Activated CD4-positive, CD25-positive, alpha-beta regulatory T cell treated with anti-CD3 and anti-CD28 coated beads, Interleukin-2, amount 50 U/mL, for 24 hours (primary cell): ENCODE measurements at regions not wholly inside any gene's neighbourhood (a gene's known extent, or its start where the extent isn't known, plus 50 kb on each side); places are given as distances from the start of the nearest gene placed in this dataset.

Source experiments
- ATAC-seq, 2 donors: fragments of 150-1000 bp; cut with Tn5 transposase; one replicate each; pipeline ENCODE4 v1.10.0; 2021; ENCODE audit warnings: mild to moderate bottlenecking in 1 of 2, moderate library complexity in 1 of 2

DNA sequence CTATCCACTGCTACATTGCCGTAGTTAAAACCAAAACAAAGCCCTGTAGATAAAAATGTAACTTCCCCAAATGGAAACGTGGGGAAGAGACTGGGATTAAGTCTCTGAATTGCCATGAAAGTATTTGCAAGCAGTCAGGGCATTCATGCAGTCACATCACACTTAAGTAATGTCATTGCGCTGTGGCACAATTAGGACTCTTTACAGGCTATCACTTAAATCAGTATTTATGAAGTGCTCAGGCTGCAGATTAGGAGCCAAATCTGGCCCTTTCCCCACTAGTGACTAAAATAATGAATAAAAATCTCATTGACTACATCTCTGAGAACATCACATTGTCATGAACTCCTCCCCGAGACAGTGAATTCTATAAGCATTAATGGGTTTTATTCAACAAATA lies 300.9 kb downstream of the ICOS start:
- no peak for ATAC-seq

GRCh38 chr2:204239411-204240165 lies 303.0 kb downstream of the ICOS start:
- no peak for ATAC-seq

DNA sequence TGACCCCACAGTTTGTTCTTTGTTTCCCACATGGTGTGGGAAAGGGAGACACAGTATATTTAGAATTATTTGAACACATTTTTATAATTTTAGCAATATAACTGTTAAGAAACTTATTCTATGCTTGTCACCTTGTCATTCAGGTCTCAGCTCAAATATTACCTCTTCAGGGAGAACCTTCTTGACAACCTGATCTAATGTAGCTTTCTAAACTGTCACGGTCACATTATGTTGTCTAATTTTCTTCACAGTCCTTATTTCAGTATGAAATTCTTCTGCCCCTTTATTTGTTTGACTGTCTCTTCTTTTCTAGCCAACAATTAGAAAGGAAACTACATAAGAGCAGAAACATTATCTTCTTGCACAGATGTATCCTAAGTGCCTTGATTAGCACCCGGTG lies 304.3 kb upstream of the PARD3B start:
- ATAC-seq: no peak

- ATAC-seq: no peak
These were observed 295.8 kb upstream of the PARD3B start for GRCh38 chr2:204249437-204249836.

DNA sequence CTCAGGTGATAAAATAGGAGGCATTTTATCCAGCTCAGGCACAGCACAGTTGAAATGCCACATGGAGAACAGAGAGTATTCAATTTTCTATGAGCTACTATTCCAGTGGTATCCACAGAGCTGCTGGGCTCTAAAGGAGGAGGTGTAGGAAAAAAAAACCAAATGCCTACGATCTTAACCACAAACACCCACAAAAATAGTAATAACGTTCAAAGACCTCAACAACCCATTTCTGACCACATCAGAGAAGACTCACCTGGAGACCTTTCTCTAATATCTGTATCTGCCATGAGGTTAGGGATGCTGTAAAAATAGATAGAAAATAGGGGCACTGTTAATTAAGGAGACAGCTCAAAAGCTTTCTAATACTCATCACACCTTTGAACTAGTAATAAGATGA lies 294.6 kb upstream of the PARD3B start:
- ATAC-seq: no peak

DNA sequence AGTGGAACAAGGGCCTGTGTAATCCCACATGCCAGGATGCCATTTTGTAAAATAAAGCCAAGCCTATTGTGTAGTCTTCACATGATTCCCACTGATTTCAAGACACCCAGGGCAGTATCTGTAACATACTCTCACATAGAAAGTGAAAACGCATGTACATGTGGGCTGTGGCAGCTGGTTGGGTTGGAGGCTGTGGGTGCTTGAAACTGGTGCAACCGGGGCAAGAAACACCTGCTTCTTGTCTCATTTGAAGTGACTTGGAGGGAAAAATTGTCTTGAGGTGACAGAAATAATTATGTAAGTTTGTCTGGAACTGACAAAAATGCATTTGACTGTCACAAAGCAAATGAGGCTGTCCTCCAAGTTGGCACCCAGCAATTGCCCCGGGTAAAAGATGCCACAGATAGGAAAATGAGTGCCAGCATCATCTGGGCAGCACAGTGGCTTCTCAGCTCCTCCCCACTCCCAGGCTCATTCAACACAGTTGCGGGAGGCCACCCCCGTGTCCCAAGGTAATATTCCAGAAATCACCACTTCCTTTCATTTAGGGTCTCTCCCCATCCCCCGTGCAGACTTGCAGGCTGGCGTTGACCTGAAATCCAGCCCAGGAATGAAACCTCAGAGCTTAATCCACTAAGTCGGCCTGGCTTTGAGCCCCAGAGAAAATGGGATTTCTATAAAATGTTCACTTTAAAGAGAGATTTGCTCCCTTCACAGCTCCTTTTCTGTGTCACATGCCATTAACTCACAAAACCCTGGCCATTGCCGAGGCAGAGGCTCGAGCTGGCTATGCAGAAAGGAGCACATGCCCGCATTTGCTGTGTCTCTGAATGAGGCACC lies 293.9 kb upstream of the PARD3B start:
- ATAC-seq: no peak

GRCh38 chr2:204251998-204252376 lies 293.3 kb upstream of the PARD3B start:
- ATAC-seq: no peak

DNA sequence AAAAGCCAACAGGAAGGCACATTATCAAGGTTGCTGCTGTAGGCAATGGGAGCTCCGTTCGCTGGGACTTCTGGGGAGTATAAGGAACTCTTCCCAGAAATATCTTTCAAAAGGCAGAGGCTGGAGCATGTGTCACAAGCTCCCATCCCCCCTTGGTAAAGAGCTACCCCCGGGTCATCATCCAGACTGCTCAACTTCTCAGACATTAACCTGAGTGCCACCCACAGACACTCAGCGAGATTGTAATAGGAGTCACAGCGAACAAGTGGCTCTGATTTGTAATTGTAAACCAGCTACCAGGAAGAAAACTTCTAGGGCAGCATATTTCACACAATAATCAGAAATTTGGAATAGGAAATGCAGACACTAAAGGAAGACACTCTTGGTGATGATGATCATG lies 290.2 kb upstream of the PARD3B start:
- no peak for ATAC-seq

DNA sequence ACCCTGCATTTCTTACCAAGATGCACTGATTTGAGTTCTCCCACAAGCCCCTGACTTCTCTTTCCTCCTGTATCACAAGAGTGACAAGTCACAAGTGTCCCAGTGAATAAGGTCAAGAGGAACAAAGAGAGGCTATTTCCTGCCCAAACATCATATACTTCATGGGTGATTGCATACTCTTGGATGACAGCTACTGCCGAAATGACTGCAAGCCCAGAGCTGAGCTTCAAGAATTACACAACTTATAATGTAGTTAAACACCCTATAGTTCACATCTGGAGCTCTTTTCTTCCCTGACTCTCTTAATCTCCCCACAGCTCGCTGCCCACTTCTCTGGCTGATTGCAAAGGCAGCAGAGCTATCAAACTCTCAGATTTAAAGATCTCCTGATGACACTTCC lies 289.7 kb upstream of the PARD3B start:
- ATAC-seq: no peak

- no peak for ATAC-seq
These were observed 287.5 kb upstream of the PARD3B start for GRCh38 chr2:204257781-204258180.

DNA sequence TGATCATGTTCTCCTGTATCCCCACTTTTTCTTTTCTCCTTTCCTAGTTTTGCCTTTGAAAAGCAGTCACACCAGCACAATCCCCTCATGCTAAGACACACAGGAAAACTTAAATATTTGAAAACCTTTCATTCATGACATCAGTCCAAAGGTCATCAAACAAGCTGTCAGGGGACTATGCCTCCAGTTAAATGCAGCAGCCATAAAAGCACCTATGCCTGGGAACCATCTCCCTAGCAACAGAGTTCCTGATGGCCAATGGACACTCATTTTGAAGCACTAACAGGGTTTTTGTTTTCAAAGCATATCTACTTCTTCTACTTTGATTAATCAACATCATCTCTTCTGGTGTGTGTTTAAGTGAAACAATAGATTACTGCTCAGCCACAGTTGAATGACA lies 286.4 kb upstream of the PARD3B start:
- no peak for ATAC-seq

DNA sequence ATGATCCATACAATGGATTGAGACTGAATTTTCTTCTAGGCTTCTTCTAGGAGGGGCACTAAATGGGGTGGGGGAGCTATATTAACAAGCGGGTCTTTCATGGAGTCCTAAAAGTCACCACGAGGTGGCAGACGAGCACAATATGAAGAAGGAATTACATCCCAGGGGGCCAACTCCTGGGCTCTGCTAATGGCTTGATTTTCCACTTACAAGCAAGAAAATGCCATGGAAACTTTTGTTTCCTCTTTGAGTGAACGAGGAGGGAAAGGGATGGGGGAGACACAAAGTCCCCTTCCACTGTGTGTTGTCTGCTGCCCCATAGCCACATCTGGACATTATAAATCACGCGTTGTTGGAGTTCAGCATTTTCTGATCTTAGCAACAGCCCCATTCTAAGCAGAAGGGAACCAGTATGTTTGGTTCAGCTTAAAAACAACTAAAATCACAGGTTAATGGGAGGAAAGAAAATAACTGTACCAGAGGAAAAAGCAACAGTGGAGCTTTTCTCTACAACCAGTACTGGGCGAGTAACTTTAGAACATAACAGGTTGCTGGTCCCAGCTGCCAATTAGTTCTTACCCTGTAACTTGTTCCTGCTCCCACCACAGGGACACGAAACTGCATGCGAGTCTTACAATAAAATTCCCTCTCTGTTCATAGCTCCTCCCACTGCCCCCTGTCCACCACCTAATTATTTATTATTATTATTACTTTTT lies 285.0 kb upstream of the PARD3B start:
- no peak for ATAC-seq

DNA sequence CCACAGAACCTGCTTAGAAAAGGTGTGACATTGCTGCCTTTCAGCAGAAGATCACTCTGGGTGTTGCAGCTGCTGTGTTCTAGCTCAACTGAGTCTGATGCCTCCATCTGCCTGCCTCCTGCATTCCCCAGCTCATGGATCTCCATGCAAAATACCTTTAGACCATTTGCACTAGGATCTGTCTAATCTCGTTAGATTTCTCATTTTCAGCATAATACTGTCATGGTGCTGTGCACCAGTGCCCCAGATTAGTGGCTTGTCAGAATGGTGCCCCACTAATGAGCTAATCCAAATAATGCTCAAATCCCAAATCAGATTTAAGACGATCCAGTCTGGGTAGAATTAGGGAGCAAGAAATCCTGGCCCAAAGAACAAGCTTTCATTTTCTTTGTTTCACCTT lies 284.4 kb upstream of the PARD3B start:
- ATAC-seq: no peak

- ATAC-seq: no peak
These were observed 283.4 kb upstream of the PARD3B start for GRCh38 chr2:204261846-204262245.

GRCh38 chr2:204264085-204264553 lies 281.2 kb upstream of the PARD3B start:
- ATAC-seq: no peak

DNA sequence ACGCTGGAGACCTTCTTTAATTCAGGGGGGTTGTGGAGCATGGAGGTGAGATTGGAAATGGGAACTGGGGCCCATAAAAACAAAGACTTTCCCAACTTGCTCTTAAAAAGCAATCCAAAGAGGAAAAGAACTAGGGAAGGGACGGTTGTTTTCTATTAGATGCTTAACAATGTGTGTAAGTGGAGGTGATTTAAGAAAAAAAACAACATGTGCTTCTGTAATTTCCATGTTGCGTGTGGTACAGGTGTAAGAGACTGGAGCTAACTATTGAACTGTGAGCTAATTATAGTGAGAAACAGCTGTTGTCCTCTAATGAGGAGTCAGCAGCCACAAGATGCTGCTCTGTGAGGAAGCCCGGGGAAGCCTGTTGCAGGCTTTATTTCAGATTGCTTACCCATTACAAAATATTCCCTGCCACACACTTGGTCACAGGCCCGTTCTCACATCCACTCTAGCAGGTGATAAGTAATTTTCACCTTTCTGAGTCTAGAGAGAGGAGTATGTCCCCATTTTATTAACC lies 280.6 kb upstream of the PARD3B start:
- ATAC-seq: no peak

- no peak for ATAC-seq
These were observed 279.5 kb upstream of the PARD3B start for GRCh38 chr2:204265681-204266181.

GRCh38 chr2:204268458-204268857 lies 276.8 kb upstream of the PARD3B start:
- no peak for ATAC-seq

DNA sequence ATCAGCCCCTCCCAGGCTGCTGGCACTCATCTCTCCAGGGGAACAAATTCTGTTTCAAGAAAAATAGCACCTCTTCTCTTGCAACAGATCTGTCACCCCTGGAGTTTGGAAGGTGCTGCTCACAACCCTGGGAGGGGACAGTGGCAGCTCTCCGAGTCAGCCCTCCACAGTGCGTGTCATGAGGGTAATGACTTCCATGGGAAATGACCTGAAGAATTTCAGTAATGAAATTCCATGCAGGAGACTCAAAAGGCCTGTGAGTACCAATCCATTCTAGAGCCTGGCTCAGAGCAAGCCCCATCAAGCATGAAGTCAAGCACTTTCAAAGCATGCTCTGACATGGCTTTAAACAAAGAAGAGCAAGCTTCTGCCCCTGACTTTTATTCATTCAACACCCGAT lies 276.3 kb upstream of the PARD3B start:
- ATAC-seq: no peak

GRCh38 chr2:204272089-204272488 lies 273.2 kb upstream of the PARD3B start:
- no peak for ATAC-seq

GRCh38 chr2:204272610-204273287 lies 272.5 kb upstream of the PARD3B start:
- no peak for ATAC-seq

DNA sequence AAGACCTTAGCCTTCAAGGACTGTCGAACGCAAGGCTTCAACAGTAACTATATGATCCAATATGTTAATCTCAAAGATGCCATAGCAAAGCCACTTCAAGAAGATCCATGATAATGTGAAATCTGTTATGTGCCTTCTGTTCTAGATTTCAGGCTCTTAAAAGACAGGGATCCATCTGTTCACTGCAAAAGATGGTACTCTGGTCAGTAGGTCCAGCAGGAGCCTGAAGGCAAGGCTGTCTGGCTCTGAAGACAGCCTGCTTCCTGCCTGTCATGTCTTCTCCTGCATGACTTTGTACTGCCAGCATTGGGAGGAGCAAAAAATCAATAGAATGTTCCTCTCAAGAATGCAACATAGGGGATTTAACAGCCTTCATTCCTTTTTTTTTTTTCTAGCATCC lies 270.8 kb upstream of the PARD3B start:
- no peak for ATAC-seq

- no peak for ATAC-seq
These were observed 270.3 kb upstream of the PARD3B start for GRCh38 chr2:204274991-204275390.
